HK-2 (cell line): ENCODE measurements at regions not wholly inside any gene's neighbourhood (a gene's known extent, or its start where the extent isn't known, plus 50 kb on each side); places are given as distances from the start of the nearest gene placed in this dataset.
"Not testable (repeated sequence)": the region's sequence is repeated elsewhere in the genome, so short reads cannot be mapped to it uniquely, and the experiment has no call there.

Experiments used
- DNase-seq: peaks from one replicate; pipeline ENCODE4 v3.0.0-alpha.2; 2018; ENCODE audit not compliant: unreplicated experiment

DNA sequence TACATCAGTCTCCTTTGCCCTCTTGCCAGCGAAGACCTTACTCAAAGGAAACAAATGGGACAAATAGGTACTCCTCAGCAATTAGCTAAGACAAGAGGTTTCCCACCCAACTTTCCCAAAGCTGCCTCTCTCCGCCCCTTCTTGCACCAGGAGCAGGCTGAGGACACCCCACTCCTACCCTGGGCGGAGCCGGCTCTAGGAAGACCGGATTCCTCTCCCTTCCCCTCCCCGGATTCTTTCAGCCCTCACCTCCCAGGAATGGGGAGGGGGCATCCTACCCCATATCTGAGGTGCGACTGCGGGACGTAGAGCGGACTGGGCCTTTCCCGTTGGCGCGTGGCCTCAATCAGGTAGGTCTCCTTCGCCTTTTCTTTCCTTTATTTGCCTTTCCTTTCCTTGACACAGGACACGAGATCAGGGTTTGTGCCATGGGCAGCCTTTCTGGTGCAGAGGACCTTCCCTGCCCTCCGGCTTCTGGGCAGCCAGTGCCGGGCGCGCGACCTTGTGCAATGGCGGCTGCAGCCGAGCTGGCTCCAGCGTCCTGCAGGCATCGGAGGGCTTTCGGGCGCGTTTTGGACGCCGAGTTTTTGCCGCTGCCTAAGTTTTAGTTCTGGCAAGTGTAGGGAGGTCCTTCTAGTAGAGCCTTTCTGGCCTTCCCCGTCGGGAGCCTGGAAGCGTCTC lies 279.9 kb downstream of the PLS3 start:
- not testable (repeated sequence) for DNase-seq

GRCh38 chrX:115850986-115851385 lies 290.0 kb downstream of the PLS3 start:
- not testable (repeated sequence) for DNase-seq

DNA sequence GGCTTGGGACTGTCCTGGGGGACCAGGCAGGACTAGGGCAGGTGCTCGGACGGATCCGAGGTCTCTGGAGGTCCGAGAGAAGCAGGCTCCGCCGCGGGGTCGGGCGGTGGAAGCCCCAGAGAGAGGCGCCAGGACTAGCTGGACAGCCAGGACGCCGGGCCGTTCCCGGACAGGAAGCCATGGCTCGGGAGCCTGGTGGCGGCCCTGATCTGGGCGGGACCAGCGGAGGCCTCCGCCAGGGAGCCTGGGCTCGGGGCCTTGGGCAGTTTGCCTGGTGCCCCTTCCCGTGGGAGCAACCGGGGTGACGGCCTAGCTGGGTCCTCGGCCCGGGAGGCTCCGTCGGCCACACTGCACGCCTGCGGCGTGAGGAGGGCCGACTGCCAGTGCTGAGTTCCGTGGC lies 292.3 kb downstream of the PLS3 start:
- not testable (repeated sequence) for DNase-seq

GRCh38 chrX:115881170-115881569 lies 289.4 kb upstream of the AGTR2 start:
- DNase-seq, result not testable (repeated sequence)

GRCh38 chrX:115884121-115884520 lies 286.4 kb upstream of the AGTR2 start:
- not testable (repeated sequence) for DNase-seq

GRCh38 chrX:115888041-115888440 lies 282.5 kb upstream of the AGTR2 start:
- DNase-seq, result not testable (repeated sequence)

GRCh38 chrX:115888519-115888918 lies 282.0 kb upstream of the AGTR2 start:
- DNase-seq, result not testable (repeated sequence)

DNA sequence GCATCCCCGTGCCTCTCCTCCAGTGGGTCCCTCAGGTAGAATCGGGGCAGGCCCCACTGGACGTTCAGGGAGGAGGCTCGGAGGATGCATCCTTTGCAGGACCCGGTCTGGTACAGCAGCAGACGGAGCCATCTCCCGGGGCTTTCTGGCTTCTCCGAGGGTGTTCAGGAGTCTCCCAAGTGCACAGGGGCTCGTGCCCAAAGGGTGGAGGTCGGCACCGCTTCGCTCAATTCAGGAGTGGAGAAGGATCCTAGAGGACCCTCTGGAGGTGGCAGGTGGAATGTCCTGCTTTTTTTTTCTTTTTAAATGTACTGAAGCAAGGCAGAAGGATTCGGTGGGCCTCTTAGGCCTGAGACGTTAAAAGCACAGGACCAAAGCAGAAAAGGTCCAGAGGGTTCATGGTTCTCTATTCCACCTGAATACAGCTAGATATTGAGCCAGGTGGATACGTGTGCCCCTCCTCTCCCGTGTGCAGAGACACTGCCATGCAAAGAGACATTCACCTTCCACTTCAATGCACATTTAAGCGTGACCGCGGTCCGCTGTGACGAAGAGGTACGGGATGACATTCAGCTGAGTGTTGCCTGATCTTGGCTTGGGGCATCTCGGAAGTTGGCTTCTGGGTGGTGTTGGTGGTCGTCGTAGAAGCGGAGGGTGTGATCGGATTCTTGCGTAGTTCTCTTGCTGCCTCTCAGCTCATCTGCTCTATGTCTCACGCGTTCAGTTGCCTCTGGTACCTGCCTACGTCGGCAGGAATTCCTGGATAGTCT lies 281.2 kb upstream of the AGTR2 start:
- no peak for DNase-seq

DNA sequence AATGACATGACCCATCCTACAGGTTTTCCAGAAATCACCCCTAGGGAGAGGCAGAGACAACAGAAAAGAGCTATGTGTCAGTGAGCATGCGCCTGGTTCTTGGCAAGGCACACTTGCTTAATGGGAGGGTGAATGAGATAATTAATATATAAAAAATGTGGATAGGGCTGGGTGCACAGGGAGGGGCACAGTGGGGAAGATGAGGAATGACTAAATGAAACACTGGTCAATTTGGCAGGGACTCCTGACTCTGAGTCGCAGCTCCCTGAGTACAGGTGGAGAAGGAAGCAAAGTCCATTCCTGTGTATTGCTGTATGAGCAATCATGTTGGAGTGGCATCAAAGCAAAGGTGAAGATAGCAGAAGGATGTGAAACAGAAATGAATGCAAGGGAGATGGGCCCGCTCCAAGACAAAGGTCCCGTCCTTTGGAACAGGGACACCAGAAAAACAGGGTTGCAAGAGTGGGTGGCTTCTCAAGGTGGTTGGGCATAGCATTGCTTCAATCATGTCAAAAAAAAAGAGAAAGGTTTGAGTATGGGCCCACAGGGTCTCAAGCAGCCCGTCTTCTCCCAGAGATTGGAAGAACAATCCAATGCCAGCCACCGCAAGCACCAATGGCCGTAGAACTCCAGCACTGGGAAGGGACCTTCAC lies 278.4 kb upstream of the AGTR2 start:
- DNase-seq, result peak; percentile 7

DNA sequence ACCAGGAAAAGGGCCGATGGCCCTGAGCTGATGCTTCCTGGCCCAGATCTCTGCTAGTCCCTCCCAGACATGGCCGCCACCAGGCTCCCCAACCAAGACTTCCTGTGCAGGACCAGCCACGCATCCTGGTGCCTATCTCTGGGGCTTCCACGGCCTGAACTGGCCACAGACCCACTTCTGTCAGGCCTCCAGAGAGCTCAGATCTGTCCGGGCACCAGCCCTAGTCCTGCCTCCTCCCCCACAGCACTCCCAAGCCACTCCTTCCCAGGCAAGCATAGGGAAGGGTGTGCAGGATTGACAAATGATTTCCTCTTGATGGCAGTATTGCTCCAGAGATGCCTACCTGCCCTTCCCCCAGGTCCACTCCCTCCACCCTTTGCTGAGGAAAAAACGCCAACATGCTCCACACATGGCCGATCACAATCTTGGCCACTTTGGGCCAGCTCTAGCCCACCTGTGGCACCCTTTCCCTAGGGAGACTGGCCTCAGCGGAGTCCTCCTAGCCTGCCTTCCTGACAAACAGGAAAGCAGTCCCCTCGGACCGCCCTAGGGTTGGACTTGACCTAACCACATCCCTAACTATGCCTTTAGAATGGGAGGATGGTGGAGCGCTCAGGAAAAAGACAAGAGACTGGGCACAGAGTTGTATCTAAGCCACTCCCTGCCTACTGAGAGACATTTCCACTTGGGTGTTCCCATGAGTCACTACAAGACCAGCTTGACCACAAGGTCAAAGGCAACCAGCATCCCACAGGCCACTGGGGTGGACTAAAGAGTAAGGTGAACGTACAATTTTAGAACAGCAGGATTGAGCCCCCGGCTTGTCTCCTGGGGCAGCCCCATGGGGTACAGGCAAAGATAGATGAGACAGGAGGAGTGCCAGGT lies 277.5 kb upstream of the AGTR2 start:
- DNase-seq, result peak; percentile 85

DNA sequence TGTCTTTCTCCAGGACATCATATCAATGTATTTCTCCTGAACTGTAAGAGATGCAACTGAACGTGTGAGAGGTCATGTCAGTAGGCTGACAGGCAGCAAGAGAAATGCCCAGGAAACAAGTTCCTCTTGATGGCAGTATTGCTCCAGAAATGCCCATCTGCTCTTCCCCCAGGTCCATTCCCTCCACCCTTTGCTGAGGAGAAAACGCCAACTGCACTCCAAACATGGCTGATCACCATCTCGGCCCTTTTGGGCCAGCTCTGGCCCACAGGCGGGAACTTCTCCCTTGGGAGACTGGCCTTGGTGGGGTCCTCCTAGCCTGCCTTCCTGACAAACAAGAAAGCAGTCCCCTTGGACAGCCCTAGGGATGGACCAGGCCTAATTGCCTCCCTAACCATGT lies 276.5 kb upstream of the AGTR2 start:
- DNase-seq, result peak; percentile 16

DNA sequence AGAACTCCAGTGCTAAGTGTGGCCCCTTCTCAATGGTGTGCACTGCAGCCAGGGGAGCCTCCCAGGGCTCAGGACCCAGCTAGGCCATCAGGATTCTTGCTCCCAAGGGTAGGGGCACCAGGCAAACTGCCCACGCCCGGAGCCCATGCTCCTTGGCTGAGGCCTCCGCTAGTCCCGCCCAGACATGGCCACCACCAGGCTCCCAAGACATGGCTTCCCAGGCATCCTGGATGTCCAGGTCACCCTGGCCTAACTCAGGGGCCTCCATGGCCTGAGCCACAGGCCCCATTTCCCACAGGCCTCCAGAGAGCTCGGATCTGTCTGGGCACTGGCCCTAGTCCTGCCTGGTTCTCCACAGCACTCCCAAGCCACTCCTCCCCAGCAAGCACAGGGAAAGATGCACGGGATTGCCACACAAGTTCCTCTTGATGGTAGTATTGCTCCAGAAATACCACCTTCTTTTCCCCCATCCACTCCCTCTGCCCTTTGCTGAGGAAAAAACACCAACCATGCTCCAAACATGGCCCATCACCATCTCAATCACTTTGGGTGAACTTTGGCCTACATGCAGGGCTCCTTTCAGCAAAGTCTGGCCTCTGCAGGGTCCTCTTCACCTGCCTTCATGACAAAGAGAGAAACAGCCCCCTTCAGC lies 274.7 kb upstream of the AGTR2 start:
- no peak for DNase-seq

DNA sequence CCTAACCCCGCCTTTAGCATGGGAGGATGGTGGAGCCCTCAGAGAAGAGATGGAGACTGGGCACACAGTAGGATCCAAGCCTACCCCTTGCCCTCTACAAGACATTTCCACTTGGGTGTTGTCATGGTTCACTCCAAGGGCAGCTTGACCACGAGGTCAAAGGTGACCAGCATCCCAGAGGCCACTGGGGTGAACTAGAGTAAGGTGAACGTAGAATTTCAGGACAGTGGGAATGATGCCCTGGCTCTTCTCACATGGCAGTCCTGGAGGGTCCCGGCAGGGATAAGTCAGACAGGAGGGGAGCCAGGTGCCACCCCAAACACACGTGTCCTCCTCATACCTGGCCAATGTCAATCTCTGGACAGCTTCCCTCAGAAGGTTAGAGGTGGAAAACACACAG lies 274.2 kb upstream of the AGTR2 start:
- no peak for DNase-seq

DNA sequence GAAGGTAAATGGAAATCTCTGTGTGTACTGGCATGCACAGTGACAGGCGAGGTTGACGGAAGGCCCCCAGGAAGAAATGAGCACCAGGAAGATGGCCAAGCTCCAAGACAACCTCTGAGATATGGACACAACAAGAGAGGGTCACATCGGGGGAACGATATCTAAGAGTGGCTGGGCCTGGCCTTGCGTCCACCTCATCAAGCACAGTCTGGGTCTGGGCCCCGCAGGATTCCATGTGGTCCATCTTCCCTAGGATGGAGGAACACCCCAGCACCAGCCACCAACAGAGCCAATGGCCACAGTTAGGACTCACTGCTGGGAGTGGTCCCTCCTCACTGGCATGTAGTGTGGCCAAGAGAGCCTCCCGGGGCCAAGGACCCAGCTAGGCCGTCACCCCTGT lies 272.6 kb upstream of the AGTR2 start:
- no peak for DNase-seq

DNA sequence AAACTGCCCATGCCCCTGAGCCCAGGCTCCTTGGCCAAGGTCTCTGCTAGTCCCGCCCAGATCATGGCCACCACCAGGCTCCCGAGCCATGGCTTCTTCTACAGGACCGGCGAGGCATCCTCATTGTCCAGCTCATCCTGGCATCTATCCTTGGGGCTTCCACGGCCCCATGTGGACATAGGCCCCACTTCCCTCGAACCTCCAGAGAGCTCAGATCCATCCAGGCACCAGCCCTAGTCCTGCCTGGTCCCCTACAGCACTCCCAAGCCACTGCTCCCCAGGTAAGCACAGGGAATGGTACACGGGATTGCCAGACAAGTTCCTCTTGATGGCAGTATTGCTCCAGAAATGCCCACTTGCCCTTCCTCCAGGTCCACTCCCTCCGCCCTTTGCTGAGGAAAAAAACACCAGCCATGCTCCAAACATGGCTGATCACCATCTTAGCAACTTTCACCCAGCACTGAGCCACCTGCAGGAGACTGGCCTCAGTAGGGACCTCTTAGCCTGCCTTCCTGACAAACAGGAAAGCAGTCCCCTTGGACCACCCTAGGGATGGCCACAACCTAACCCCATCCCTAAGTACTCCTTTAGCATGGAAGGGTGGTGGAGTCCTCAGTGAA lies 272.1 kb upstream of the AGTR2 start:
- peak; percentile 31 for DNase-seq

- DNase-seq, result no peak
These were observed 270.1 kb upstream of the AGTR2 start for GRCh38 chrX:115900425-115900824.

DNA sequence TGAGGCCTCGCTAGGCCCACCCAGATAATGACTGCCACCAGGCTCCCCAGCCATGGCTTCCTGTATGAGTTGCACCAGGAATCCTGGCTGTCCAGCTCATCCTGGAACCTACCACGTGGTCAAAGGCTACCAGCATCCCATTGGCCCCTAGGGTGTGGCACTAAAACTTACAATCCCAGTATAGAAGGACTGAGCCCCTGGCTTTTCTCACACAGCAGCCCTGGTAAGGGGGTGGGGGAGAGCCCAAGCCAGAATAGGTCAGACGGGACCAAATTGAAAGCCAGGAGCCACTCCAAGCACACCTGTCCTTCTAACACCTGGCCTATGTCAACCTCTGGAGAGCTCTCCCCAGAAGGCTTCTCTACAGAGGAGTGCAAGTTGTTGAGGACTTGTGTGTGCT lies 269.3 kb upstream of the AGTR2 start:
- DNase-seq, result no peak

GRCh38 chrX:115902995-115903394 lies 267.5 kb upstream of the AGTR2 start:
- DNase-seq, result no peak

- DNase-seq, result no peak
These were observed 264.3 kb upstream of the AGTR2 start for GRCh38 chrX:115906276-115906675.

- DNase-seq, result no peak
These were observed 263.7 kb upstream of the AGTR2 start for GRCh38 chrX:115906881-115907280.

GRCh38 chrX:115909017-115909416 lies 261.5 kb upstream of the AGTR2 start:
- no peak for DNase-seq
